Choroid plexus epithelial cell (primary cell): ENCODE measurements at regions not wholly inside any gene's neighbourhood (a gene's known extent, or its start where the extent isn't known, plus 50 kb on each side); places are given as distances from the start of the nearest gene placed in this dataset.

Experiments
- DNase-seq: peaks from one replicate; pipeline ENCODE4 v3.0.0-alpha.2; 2010; ENCODE audit warnings: low read depth
- H3K4me3 ChIP-seq: 2 replicates; pipeline ENCODE4 v1.5.1; 2011; ENCODE audit warnings: low read depth, mild to moderate bottlenecking, control low read depth, low read length, moderate library complexity
- CTCF ChIP-seq: conservative IDR thresholded peaks from 2 replicates; pipeline ENCODE4 v1.5.1; 2011; ENCODE audit warnings: low read depth, mild to moderate bottlenecking, control low read depth, inconsistent platforms, low read length, moderate library complexity

- TF ChIP-seq CTCF: no peak
- no peak for DNase-seq
- no peak overlapping the region for H3K4me3 ChIP-seq
Observed at GRCh38 chr10:131779661-131780394, 121.0 kb upstream of the PPP2R2D start.

- TF ChIP-seq CTCF: no peak
- no peak for DNase-seq
- no peak overlapping the region for H3K4me3 ChIP-seq
Observed at GRCh38 chr10:131781076-131781475, 119.7 kb upstream of the PPP2R2D start.

GRCh38 chr10:131781791-131782190 is 119.0 kb upstream of the PPP2R2D start:
- no peak for TF ChIP-seq CTCF
- DNase-seq: no peak
- no peak overlapping the region for H3K4me3 ChIP-seq

GRCh38 chr10:131784363-131785120 is 116.3 kb upstream of the PPP2R2D start:
- no peak overlapping the region for H3K4me3 ChIP-seq

GRCh38 chr10:131785121-131785460 is 115.7 kb upstream of the PPP2R2D start:
- TF ChIP-seq CTCF: no peak
- no peak overlapping the region for H3K4me3 ChIP-seq
- DNase-seq: no peak

More at GRCh38 chr10:131784363-131785120, 116.3 kb upstream of the PPP2R2D start:
- TF ChIP-seq CTCF: no peak
- DNase-seq: no peak

- peak; percentile 59 for DNase-seq
- peak; percentile 65 for TF ChIP-seq CTCF
- H3K4me3 ChIP-seq: no peak overlapping the region
Observed at GRCh38 chr10:131786756-131787605, 113.8 kb upstream of the PPP2R2D start.
